SK-N-SH (cell line): ENCODE measurements at regions not wholly inside any gene's neighbourhood (a gene's known extent, or its start where the extent isn't known, plus 50 kb on each side); places are given as distances from the start of the nearest gene placed in this dataset.

Experiments used
- CTCF ChIA-PET: fragments of 300-600, 350-600 bp; formaldehyde crosslinking; extraction: SDS; loops from one replicate; lab custom pipeline; 2021; lab: Yijun Ruan, JAX
- POLR2A ChIA-PET: fragments of 350-600 bp; sonication (Branson Sonifier 250); formaldehyde crosslinking; extraction: SDS; loops from one replicate; lab custom pipeline; 2020; ENCODE audit warnings: antibody characterized with exemption, inconsistent platforms; lab: Yijun Ruan, JAX
- DNase-seq: peaks from one replicate; pipeline ENCODE4 v3.0.0; 2012
- H2AFZ ChIP-seq: fragments of 200-600 bp; sonication (generic); 2 replicates; pipeline ENCODE4 v1.8.1; 2016; ENCODE audit warnings: antibody characterized with exemption, mild to moderate bottlenecking, low read depth
- H3F3A ChIP-seq: fragments of 200-600 bp; sonication (generic); replicated peaks from 2 replicates; pipeline ENCODE3; 2016; ENCODE audit warnings: antibody characterized with exemption, mild to moderate bottlenecking; ENCODE audit not compliant: insufficient read depth
- H3K27ac ChIP-seq, 2 experiments: fragments of 200-500 bp in 1 of 2; fragments of 200-600 bp in 1 of 2; sonication (Bioruptor generic) in 1 of 2; sonication (generic), shearing (Covaris generic) in 1 of 2; 2 replicates each; pipeline versions ENCODE4 v1.5.1 to v1.6.1; 2014 to 2016; ENCODE audit warnings: low read depth in 2 of 2, inconsistent platforms in 1 of 2, low read length in 1 of 2, mild to moderate bottlenecking in 1 of 2, mixed read lengths in 1 of 2
- H3K27me3 ChIP-seq: fragments of 200-600 bp; sonication (generic), shearing (Covaris generic); 2 replicates; pipeline ENCODE4 v1.6.1; 2016; ENCODE audit warnings: mixed run types; ENCODE audit not compliant: insufficient read depth
- H3K36me3 ChIP-seq, 2 experiments: fragments of 200-500 bp in 1 of 2; fragments of 200-600 bp in 1 of 2; sonication (Bioruptor generic) in 1 of 2; sonication (generic) in 1 of 2; replicated peaks in 1 of 2; 2 replicates each; pipeline versions ENCODE3 to v1.5.1; 2014 to 2016; ENCODE audit warnings: low read length in 1 of 2, mild to moderate bottlenecking in 1 of 2; ENCODE audit not compliant: insufficient read depth in 2 of 2, control insufficient read depth in 1 of 2
- H3K4me1 ChIP-seq, 2 experiments: fragments of 200-500 bp in 1 of 2; fragments of 200-600 bp in 1 of 2; sonication (Bioruptor generic) in 1 of 2; sonication (generic), shearing (Covaris generic) in 1 of 2; 2 replicates each; pipeline versions ENCODE4 v1.5.1 to v1.6.1; 2014 to 2016; ENCODE audit warnings: low read depth in 1 of 2, low read length in 1 of 2, mixed run types in 1 of 2; ENCODE audit not compliant: insufficient read depth in 2 of 2, control insufficient read depth in 1 of 2
- H3K4me2 ChIP-seq: fragments of 200-600 bp; sonication (generic), shearing (Covaris generic); 2 replicates; pipeline ENCODE4 v1.6.1; 2017; ENCODE audit warnings: mixed run types
- H3K4me3 ChIP-seq, 2 experiments: fragments of 200-500 bp in 1 of 2; fragments of 200-600 bp in 1 of 2; sonication (Bioruptor generic) in 1 of 2; sonication (generic), shearing (Covaris generic) in 1 of 2; 2 replicates each; pipeline versions ENCODE4 v1.5.1 to v1.8.1; 2014 to 2016; ENCODE audit warnings: low read depth in 2 of 2, inconsistent platforms in 1 of 2, low read length in 1 of 2, mild to moderate bottlenecking in 1 of 2, mixed read lengths in 1 of 2, moderate library complexity in 1 of 2
- H3K79me2 ChIP-seq: fragments of 200-600 bp; sonication (generic); 2 replicates; pipeline ENCODE4 v1.8.1; 2017; ENCODE audit warnings: mild to moderate bottlenecking; ENCODE audit not compliant: insufficient read depth
- H3K9ac ChIP-seq: fragments of 200-600 bp; sonication (generic); 2 replicates; pipeline ENCODE4 v1.6.1; 2017; ENCODE audit warnings: mixed run types
- H3K9me2 ChIP-seq: fragments of 200-600 bp; sonication (generic); 2 replicates; pipeline ENCODE4 v1.6.1; 2017; ENCODE audit warnings: mixed run types
- H3K9me3 ChIP-seq: fragments of 200-600 bp; sonication (generic); 2 replicates; pipeline ENCODE4 v1.6.1; 2017; ENCODE audit warnings: mixed run types, mild to moderate bottlenecking, moderate library complexity
- H4K20me1 ChIP-seq: fragments of 200-600 bp; sonication (generic); 2 replicates; pipeline ENCODE4 v1.6.1; 2017; ENCODE audit warnings: mild to moderate bottlenecking, mixed run types; ENCODE audit not compliant: insufficient read depth
- EP300 ChIP-seq, 2 experiments: IDR thresholded peaks; 2 replicates each; pipeline versions ENCODE4 v1.4.0 to v1.6.1; 2012; ENCODE audit warnings: borderline replicate concordance in 1 of 2, low read depth in 1 of 2, low read length in 1 of 2
- EZH2phosphoT487 ChIP-seq: fragments of 200-600 bp; sonication (generic); IDR thresholded peaks from 2 replicates; pipeline ENCODE4 v1.6.1; 2017; ENCODE audit warnings: low read depth, mixed run types, mild to moderate bottlenecking, antibody characterized with exemption, moderate library complexity, borderline replicate concordance
- GABPA ChIP-seq: IDR thresholded peaks from 2 replicates; pipeline ENCODE4 v1.4.0; 2012; ENCODE audit warnings: low read depth, mild to moderate bottlenecking
- JUND ChIP-seq: IDR thresholded peaks from 2 replicates; pipeline ENCODE4 v1.4.0; 2012
- MXI1 ChIP-seq: IDR thresholded peaks from 2 replicates; pipeline ENCODE4 v1.6.1; 2012; ENCODE audit warnings: mild to moderate bottlenecking, low read depth, low read length, improper control_type of control experiment
- NRF1 ChIP-seq: IDR thresholded peaks from 2 replicates; pipeline ENCODE4 v1.6.1; 2012; ENCODE audit warnings: low read depth, mild to moderate bottlenecking, low read length
- POLR2AphosphoS5 ChIP-seq: IDR thresholded peaks from 2 replicates; pipeline ENCODE4 v1.6.1; 2012; ENCODE audit warnings: low read depth, low read length
- RCOR1 ChIP-seq: fragments of 150-350 bp; IDR thresholded peaks from 2 replicates; pipeline ENCODE4 v1.6.1; 2017; ENCODE audit warnings: antibody characterized with exemption, low read length
- RXRA ChIP-seq: IDR thresholded peaks from 2 replicates; pipeline ENCODE4 v1.4.0; 2012; ENCODE audit warnings: low read depth, mild to moderate bottlenecking, borderline replicate concordance
- SIN3A ChIP-seq: IDR thresholded peaks from 2 replicates; pipeline ENCODE4 v1.6.1; 2012; ENCODE audit warnings: low read depth, mild to moderate bottlenecking, low read length, moderate library complexity, borderline replicate concordance
- SMC3 ChIP-seq: IDR thresholded peaks from 2 replicates; pipeline ENCODE4 v1.6.1; 2012; ENCODE audit warnings: low read depth, low read length, improper control_type of control experiment
- TAF1 ChIP-seq: IDR thresholded peaks from 2 replicates; pipeline ENCODE4 v1.6.1; 2012; ENCODE audit warnings: low read depth, mild to moderate bottlenecking, low read length, moderate library complexity, borderline replicate concordance
- WGBS: methylation state at CpG from one replicate; pipeline ENCODE4 v1.1.6; 2017; ENCODE audit warnings: low lambda C conversion rate; 5-methylcytosine and 5-hydroxymethylcytosine counted together
- TF ChIP-seq, protein P1 (sequence below): fragments of 150-350 bp; IDR thresholded peaks from 2 replicates; pipeline ENCODE4 v1.6.1; 2017; ENCODE audit warnings: antibody characterized with exemption, low read length, low read depth, borderline replicate concordance
- TF ChIP-seq, protein P2 (sequence below): IDR thresholded peaks from 2 replicates; pipeline ENCODE4 v1.4.0; 2012; ENCODE audit warnings: low read depth, borderline replicate concordance

GRCh38 chr14:106837870-106838269 is 1311.5 kb downstream of the TMEM121 start:
- H3K36me3 ChIP-seq, result no peaks in the 10 kb centered on the region
- CTCF ChIA-PET, result interaction anchor here (0.6 to 2.3 kb wide), 4 partner anchors 12 to 162 kb away, joined by 3 to 11 read pairs (median 4); no protein-coding TSS in a partner anchor
- peaks cover 0 to 6% of the 10 kb centered on the region in 2 experiments; a peak in 2 of 4 replicates for H3K4me1 ChIP-seq
- no peaks in the 10 kb centered on the region for H3F3A ChIP-seq
- H3K27me3 ChIP-seq, result 0 out of 2 replicates have a peak, but pooled peaks cover 5% of the 10 kb centered on the region
- H3K27ac ChIP-seq, result no peak overlapping the region
- POLR2A ChIA-PET, result no interaction called here
- DNase-seq, result no peak
- H3K9me2 ChIP-seq, result no peaks in the 10 kb centered on the region
- H4K20me1 ChIP-seq, result no peaks in the 10 kb centered on the region
- no peak overlapping the region for H3K4me2 ChIP-seq
- H3K9ac ChIP-seq, result no peak overlapping the region
- TF ChIP-seq EP300 (IDR thresholded peaks at IDR 0.05; ENCODE audit: borderline replicate concordance in 1 of 2, low read depth in 1 of 2, low read length in 1 of 2), result no peak
- TF ChIP-seq SIN3A, result no peak
- TF ChIP-seq MXI1, result no peak
- TF ChIP-seq, all 33 proteins: peak for 0
- 14% methylated on average over 4 of the region's 4 CpGs for WGBS
- no peaks in the 10 kb centered on the region for H3K79me2 ChIP-seq
- no peak overlapping the region for H3K4me3 ChIP-seq
- H2AFZ ChIP-seq, result no peak overlapping the region
- no peaks in the 10 kb centered on the region for H3K9me3 ChIP-seq

DNA sequence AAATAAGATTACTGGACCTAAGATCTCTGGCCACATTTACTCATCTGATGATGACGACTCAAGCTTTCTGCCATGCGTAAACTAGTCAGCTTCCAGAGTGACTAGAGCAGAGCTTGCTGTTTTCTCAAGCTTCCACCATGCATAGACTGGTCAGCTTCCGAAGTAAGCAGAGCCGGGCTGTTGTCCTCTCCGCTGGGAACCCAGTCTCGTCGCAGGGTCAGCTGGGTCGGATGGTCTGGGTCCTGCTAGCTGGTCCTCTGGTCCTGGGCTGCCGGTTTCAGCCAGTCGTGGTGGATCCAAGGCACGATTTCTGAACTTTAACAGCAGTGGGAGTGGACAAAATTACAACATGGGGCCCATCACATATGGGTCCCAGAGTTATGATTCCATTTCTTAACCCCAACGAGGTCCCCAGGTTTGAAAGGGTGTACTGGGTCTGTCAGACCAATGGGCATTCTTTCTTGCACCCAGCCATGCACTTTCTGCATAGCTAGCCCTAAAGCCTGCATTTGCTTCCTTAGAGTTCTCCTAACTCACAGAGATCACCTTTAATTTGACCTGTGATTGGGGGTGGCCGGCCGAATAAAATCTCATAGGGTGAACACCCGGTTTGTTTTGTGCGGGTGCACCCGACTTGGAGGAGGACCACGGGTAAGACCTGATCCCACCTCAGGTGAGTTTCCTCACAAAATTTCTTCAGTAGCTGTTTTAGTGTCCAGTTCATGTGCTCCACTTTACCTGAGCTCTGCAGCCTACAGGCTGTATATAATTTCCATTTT is 1312.8 kb downstream of the TMEM121 start:
- Histone ChIP-seq H3K27me3 (0 out of 2 replicates have a peak, but pooled peaks cover 5% of the 10 kb centered on the region), H3K9ac (no peak overlapping the region), H3K27ac (no peak overlapping the region), H3K9me2 (no peaks in the 10 kb centered on the region), H3K4me1 (peaks cover 3 to 10% of the 10 kb centered on the region in 2 experiments; a peak in 3 of 4 replicates), H2AFZ (no peak overlapping the region), H3K9me3 (no peaks in the 10 kb centered on the region), H3K4me2 (no peak overlapping the region), H3K36me3 (no peaks in the 10 kb centered on the region), H4K20me1 (no peaks in the 10 kb centered on the region), H3K4me3 (no peak overlapping the region), H3F3A (no peaks in the 10 kb centered on the region), H3K79me2 (no peaks in the 10 kb centered on the region)
- no peak for TF ChIP-seq RCOR1
- TF ChIP-seq POLR2AphosphoS5, result no peak
- no peak for TF ChIP-seq NRF1
- TF ChIP-seq, protein P1, sequence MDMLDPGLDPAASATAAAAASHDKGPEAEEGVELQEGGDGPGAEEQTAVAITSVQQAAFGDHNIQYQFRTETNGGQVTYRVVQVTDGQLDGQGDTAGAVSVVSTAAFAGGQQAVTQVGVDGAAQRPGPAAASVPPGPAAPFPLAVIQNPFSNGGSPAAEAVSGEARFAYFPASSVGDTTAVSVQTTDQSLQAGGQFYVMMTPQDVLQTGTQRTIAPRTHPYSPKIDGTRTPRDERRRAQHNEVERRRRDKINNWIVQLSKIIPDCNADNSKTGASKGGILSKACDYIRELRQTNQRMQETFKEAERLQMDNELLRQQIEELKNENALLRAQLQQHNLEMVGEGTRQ, result no peak
- TF ChIP-seq EP300 (IDR thresholded peaks at IDR 0.05; ENCODE audit: borderline replicate concordance in 1 of 2, low read depth in 1 of 2, low read length in 1 of 2), result no peak
- TF ChIP-seq TAF1, result no peak
- TF ChIP-seq, protein P2, sequence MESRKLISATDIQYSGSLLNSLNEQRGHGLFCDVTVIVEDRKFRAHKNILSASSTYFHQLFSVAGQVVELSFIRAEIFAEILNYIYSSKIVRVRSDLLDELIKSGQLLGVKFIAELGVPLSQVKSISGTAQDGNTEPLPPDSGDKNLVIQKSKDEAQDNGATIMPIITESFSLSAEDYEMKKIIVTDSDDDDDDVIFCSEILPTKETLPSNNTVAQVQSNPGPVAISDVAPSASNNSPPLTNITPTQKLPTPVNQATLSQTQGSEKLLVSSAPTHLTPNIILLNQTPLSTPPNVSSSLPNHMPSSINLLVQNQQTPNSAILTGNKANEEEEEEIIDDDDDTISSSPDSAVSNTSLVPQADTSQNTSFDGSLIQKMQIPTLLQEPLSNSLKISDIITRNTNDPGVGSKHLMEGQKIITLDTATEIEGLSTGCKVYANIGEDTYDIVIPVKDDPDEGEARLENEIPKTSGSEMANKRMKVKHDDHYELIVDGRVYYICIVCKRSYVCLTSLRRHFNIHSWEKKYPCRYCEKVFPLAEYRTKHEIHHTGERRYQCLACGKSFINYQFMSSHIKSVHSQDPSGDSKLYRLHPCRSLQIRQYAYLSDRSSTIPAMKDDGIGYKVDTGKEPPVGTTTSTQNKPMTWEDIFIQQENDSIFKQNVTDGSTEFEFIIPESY, result no peak
- TF ChIP-seq GABPA, result no peak
- TF ChIP-seq SMC3, result no peak
- TF ChIP-seq EZH2phosphoT487, result no peak
- TF ChIP-seq JUND, result no peak
- no peak for TF ChIP-seq RXRA
- 42% methylated on average over 9 of the region's 18 CpGs for WGBS
- CTCF ChIA-PET, result interaction anchor here (0.9 to 2.4 kb wide), 3 partner anchors 8 to 17 kb away, joined by 3 to 13 read pairs (median 4); no protein-coding TSS in a partner anchor
- POLR2A ChIA-PET, result no interaction called here
- DNase-seq, result no peak
